Glomerular visceral epithelial cell (primary cell): ENCODE measurements at regions not wholly inside any gene's neighbourhood (a gene's known extent, or its start where the extent isn't known, plus 50 kb on each side); places are given as distances from the start of the nearest gene placed in this dataset.

Source experiments
- DNase-seq: peaks from one replicate; pipeline ENCODE4 v3.0.0-alpha.2; 2016; ENCODE audit errors: extremely low spot score

DNA sequence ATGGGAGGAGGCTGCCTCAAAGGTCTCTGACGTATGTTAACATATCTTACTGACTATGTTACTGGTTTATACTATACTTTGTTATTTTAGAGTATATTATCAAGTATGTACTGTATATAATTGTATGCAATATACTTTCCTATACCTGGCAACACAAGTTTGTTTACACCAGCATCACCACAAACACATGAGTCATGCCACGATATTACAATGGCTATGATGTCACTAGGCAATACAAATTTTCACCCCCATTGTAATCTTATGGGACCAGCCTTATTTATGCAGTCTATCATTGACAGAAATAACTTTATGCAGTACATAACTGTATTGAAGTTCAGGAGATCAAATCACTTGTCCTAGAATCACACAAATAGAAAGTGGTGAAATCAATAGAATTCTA, 329.9 kb upstream of the SLC7A11 start:
- no peak for DNase-seq

DNA sequence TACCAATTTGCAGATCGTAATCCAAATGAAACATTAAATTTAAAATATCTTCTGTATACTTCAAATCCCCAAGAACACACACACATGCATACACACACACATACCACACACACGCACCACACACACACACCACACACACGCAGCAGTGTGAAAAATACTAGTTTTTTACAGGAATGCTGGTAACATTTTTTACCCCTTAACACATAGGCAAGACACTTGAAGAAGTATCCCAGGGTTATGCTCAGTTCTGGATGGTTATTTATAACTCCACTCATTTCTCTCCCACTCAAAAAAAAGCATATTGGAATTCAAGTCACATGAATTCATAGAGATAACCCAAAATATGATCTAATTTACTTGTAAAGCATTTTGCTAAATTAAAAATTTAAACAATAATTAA, 325.5 kb upstream of the SLC7A11 start:
- DNase-seq = no peak

DNA sequence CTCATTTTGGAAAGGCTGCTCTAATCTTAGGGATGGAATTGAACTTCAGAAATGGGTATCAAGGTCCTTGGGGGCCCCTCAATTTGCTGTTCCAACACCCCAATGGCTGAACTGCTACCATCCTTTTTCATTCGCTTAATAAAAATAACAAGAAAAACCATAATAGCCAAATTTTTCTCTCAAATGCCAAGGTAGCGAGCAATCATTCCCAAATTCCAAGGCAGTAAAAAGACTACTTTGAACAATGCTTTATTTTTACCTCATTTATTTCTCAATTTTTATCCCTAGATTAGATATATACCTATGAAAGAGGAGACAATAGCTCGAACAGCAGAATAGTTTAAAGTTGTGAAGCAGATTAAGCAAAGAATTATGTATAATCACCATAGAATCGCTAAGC, 323.4 kb upstream of the SLC7A11 start:
- DNase-seq = no peak

DNA sequence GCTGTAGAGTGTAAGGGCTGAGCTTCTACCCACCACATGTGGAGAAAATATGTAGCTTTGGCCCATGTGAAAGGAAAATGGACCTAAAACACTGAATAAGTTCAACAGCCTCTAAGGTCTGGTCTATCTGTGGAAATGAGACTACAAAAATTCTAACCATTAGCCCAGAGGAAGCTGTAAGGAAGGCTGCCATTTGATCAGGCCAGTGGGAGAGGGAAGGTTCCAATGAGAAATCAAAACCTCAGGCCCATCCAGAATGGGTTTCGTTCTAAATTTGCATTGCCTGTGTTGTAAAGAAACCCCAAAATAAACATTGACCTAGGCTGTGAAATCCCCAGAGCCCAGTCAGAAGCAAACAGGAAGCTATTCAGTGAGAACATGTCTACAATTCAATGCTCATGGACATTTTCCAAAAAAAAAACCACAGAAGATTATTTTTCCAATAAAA, 320.4 kb upstream of the SLC7A11 start:
- DNase-seq = peak; percentile 63

DNA sequence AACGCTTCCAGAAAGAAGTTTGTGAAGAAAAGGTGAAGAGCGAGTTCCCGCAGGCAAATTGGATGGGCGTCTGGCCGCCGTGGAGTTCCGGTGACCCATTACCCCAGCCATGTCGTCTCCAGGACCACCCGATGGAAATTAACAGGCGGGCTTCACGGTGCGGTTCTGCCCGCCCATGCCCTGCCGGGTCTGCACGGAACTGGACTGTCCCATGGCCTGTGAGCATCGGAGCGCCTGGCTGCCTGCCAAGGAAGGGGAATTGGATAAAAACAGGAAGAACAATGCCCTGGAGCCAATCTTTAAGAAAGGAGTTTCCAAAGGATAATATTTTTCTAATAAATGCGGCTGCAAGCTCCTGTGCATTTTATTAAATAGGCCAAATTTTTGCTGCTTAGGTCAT, 319.8 kb upstream of the SLC7A11 start:
- no peak for DNase-seq

DNA sequence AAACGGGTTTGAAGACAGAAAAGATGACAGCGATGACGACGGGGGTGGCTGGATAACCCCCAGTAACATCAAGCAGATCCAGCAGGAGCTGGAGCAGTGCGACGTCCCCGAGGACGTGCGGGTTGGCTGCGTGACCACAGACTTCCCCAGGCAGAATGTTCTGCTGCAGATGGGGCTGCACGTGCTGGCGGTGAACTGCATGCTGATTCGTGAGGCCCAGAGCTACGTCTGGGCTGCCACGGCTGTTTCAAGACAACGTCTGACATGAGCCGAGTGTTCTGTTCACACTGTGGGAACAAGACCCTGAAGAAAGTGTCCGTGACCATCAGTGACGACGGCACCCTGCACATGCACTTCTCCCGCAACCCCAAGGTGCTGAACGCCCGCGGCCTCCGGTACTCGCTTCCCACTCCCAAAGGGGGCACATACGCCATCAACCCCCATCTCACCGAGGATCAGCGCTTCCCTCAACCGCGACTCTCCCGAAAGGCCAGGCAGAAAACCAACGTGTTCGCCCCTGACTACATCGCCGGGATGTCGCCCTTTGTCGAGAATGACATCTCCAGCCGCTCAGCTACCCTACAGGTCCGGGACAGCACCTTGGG, 319.2 kb upstream of the SLC7A11 start:
- no peak for DNase-seq

DNA sequence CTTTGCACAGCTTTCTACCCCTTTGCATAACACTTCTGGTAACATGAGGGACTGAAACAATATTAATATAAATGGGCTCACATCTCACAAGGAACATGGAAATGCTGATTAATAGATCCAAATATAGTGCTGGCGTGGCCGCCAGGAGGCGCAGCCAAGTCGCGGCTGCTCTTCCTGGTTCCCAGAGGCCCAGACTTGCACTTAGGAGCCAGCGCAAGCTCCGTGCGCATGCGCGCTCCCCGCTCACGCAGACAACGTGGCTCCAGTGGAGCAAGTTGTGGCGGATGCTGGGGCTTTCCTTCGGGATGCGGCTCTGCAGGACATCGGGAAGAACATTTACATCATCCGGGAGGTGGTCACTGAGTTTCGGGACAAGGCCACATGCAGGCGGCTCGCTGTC, 318.3 kb upstream of the SLC7A11 start:
- no peak for DNase-seq

DNA sequence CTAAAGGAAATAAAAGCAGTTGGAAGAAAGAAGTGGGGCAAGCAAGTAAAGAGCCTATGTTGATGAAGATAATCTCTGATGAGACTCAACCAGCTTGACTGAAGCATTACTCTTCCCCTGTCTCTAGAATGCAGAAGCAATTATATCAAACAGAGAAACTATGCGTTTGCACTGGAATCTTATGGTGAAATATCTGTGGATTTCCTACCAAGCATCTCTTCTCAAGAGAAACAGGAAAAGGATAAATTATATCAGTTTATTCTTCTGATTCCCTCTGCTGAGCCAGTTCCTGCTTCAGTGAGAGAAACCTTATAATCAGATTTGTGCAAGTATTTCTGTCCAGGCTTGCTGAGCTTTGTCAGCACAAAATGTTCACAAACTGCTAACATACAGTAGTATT, 316.7 kb upstream of the SLC7A11 start:
- DNase-seq = no peak

DNA sequence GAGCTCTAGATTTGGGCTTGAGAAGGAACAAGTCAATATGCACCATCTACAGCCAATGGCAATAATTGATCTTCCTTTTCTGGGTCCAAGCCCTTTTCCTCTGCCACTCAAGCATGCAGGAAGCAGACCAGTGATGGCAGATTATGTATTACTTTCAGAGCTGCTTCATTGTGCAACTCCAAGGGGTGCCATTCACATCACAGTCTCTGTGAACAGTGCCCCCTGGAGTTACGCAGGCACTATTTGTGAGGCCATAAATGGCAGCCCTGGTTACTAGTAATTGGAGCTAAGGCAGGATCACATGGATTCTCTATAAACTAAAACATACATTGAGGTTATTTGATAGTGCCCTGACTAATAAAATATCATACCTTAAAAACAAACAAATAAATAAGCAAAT, 313.4 kb upstream of the SLC7A11 start:
- DNase-seq = no peak

DNA sequence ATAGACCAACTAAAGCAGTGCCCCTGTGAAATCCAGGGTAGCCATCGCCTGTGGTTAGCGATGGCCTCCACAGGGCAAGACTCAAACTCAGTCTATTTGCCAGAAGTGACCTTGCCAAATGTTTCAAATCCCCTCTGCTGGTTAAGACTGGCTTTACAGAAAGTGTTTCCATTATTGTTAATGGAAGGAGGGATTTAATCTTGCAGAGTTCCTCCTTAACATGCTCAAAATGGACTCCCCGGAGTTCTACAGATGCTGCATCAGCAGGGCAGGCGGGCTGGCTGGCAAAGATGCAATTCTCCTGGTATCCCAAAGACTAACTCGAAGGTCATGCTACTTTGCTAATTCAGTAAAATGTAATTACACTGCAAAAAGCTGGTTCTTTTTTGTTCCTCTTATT, 313.0 kb upstream of the SLC7A11 start:
- DNase-seq = no peak

DNA sequence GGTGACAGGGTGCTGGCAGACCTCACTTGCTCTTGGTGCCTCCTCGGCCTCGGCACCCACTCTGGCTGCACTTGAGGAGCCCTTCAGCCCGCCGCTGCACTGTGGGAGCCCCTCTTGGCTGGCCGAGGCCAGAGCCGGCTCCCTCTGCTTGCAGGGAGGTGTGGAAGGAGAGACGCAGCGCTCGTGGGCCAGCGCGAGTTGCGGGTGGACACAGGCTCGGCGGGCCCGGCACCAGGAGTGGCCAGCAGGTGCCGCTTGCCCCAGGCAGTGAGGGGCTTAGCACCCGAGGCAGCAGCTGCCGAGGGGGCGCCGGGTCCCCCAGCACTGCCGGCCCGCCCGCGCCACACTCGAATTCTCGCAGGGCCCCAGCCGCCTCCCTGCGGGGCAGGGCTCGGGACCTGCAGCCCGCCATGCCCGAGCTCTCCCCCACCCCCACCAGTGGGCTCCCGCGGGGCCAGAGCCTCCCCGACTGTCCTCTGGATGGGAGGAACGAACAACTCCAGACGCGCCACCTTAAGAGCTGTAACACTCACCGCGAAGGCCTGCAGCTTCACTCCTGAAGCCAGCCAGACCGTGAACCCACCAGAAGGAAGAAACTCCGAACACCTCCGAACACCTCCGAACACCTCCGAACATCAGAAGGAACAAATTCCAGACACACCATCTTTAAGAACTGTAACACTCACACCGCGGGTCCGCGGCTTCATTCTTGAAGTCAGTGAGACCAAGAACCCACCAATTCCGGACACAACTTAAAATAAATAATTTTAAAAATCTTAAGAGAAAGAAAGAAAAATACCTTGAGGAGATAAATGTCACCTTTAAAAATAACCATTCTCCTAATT, 311.1 kb upstream of the SLC7A11 start:
- peak; percentile 76 for DNase-seq

DNA sequence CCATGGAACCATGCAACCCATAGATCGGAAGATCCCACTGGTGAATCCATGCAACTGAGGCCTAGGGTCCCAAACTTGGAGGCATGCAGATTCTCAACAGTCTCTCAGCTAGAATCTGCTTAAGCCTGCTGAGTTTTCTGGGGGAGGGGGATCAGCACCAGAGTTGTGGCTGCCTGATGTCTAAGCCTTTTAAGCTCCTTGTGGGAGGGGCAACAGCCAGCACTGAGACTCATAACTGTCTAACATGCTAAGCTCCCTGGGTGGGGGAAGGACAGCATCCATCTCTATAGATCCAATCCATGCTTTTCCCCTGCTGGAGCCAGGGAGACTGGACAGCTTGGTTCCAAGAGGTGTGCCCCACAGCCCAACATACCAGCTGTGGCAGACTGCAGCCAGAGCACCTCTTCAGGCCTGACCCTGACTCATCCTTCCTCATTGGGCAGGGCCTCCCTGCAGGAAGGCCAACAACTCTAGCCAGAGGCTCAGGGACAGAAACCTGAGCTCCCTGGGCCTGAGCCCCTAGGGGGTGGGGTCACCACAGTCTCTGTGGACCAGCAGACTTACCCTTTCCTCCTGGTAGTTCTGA, 300.1 kb upstream of the SLC7A11 start:
- DNase-seq = peak; percentile 66

DNA sequence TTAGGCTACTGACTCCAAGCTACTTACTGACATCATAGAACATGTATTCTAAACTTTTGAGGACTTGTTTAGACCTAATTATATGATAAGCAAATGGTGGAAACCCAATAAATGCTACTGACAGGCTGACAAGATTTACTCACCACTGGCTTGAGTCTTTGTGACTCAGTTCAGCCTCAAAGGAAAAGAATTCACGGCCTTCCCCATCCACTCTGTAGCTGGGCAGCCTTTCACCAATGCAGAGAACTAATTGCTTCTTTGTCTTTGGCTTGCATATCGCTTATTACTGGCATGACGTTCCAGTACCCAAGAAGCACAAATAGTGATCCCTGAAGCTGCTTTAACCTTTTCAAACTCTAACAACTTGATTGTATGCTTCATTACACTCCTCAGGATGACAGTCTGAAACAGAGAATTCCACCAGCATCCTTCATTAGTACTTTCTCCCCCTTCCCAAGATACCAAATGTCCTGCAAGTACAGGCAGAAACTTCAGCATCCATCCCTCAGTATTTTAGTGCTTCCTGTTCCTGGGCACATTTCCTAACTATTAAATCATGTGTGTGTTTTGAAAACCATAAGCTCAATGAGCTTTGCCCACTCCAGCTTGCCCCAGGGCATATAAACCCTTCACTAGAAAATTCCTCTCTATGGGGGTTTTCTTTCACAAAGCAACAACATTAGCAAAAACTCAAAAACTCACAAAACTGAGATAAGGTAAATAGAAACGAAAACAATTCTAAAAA, 298.1 kb upstream of the SLC7A11 start:
- no peak for DNase-seq

DNA sequence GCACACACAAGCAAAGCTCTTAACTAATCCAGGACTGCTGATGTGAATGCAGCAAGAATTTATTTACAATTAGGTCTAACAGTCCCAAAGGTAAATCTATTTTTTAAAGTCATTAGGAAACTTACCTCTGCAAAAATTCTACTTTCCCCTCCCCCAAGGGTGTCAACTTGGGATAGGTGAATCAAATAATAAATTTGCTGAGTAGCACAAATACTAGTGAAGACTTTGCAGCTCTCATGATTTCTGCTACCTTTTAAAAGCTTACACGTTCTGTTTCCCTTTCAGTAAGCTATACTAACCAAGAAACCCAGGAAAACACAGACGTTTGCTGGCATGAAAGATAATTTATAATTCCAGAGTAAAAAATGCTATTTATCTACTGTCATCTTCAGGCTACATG, 296.6 kb upstream of the SLC7A11 start:
- DNase-seq = no peak

DNA sequence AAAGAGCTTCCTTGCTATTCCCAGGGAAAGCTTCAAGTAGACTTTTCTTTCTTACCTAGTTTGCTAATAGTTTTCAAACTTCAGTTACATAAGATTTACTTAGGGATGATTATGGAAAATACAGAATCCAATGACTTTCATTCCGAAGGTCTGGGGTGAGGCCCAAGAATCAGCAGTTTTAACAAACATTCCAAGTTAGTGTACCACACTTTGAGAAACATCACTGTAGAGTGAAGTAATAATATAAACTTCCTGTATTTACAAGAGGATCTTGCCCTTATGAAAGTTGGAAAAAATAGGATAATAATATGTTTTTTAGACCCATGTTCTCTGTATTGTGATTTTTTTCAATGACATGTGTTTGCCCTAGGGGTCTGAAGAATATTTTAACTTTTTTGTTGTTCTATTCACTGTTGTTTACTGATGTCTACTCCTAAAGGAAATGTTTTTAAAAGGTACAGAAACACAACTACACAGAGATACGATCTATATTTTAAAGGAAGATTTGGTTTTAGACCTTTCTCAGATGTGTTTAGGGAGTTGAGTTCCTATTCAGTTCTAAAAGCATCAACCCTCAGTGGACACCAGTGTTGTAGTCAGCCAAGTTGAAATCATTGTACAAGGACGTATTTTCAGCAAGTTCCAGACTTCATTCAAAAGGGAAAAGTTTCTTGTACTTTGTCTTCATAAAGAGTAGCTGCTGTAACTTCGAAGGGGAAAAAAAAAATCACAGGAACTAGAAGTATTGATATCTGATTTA, 295.8 kb upstream of the SLC7A11 start:
- no peak for DNase-seq

DNA sequence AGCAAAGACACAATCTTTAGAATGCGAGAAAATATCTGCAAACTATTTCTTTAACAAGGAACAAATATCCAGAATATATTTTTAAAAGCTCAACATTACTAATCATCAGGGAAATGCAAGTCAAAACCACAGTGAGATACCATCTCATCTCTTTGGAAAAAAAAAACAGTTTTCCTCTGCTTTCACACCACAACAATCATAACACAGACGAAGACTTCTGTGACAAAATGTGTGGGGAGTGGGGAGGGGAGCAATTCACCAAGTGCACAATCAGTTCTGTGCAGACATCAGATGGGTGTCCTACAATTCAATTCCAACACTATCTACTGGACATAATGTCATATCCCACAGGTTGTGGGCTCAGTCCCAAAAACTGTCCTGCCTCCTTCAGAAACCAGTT, 293.2 kb upstream of the SLC7A11 start:
- DNase-seq = no peak

DNA sequence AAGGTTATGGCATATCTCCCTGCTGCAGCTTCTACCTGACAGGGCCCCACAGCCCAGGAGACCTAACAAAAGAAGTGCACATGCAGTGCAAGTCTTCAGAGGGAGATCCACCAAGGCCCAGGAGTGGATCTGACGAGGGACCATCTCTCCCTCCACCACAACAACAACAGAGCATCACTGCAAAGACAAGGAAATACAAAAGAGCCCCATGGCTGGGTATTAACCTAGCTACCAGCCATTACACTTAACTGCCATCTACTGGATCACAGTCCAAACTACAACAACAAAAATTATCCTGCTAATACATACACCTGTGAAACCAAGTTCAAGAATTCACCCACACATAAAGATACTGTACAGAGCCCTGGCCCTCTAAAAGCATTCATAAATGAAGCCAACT, 280.2 kb upstream of the SLC7A11 start:
- no peak for DNase-seq

DNA sequence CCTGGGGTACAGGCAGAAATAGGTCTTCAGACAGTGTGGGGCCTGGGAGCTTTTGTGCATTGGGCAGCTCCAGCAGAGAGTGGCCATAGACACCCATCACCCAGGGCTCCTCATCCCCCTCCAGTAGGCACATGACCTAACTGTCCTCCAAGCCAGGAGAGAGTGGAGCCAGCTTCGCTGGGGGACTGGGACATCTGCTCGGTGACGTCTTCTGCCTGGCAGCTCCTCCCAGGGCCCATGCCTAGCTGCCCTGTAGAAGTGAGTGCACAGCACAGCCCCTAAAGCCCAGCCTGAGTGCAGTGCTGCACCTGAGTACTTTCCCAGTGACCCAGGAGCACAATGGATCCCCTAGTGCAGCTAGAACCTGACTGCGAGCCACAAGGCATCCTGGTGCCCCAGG, 279.7 kb upstream of the SLC7A11 start:
- no peak for DNase-seq

DNA sequence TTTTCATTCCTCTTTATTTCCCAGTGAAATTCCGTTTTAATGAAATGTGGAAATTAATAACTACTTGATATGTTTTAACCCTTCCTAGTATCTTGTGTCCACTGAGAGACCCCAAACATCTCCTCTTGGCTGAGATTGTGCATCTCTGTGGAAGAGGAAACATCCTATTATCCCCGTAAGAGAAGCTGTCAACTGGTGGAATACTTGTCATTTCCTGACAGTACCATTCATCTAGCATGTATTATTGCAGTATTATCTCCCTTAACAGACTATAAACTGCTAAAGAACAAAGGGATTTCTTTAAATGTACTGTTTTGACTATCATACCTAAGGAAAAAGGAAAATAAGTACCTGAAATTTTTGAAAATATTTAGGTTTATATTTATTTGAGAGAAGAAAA, 277.3 kb upstream of the SLC7A11 start:
- DNase-seq = no peak

DNA sequence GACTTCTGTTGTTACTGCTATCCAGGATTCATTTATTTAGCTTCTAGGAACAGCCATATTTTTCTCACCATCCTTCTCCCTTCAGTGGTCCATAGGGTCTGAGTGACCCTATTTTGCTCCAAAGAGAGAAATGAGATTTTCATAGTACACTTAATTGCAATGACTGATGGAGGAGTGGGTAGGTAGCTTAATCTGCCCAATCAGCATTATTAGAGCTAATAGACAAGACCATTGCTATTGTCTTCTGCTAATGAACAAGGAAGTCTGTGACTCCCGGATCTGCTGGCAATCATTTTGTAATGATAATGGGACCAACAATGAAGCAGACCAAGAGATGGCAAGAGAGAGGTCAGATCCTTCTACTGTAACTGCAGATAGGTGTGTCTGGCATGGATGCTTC, 271.4 kb upstream of the SLC7A11 start:
- no peak for DNase-seq

DNA sequence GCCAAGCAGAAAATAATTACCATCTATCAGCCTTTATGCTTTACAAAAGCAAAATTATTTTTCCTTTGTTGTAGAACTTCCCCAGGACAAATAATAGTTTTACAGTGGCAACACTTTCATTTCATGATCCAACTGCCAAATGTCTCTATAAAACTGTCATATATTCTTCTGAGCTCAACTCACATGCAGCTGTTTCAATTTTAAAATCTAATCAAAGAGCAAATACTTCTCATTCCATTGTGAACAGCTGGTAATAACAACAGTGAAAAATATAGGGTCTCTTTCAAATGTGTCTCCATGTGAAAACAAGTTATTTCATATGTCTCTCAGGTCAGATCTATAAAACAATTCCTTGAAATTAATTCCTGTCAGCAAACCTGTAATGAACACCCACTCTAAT, 270.6 kb upstream of the SLC7A11 start:
- no peak for DNase-seq

DNA sequence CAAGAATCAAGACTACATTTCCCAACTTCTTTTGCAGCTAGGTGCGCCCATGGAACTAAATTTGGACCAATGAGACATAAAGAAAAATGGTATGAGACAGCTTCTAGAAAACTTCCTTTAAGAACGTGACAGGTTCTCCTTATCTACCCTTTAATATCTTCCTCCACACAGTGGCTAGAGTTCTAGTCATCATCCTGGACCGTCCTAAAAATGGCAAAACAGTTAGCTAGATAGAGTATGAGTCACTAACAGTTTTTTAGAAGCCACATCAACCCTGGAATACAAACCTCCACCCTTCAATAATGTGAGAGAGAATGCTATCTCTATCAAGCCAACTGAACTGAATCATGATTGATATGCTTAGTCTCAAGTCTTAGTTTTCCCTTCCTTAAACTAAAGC, 267.9 kb upstream of the SLC7A11 start:
- no peak for DNase-seq
